Naive thymus-derived CD4-positive, alpha-beta T cell (primary cell): ENCODE measurements at regions not wholly inside any gene's neighbourhood (a gene's known extent, or its start where the extent isn't known, plus 50 kb on each side); places are given as distances from the start of the nearest gene placed in this dataset.
"Not testable (repeated sequence)": the region's sequence is repeated elsewhere in the genome, so short reads cannot be mapped to it uniquely, and the experiment has no call there.

Experiments
- ATAC-seq: fragments of 150-1000 bp; cut with Tn5 transposase; 2 replicates; pipeline ENCODE4 v1.10.0; 2021; ENCODE audit warnings: mild to moderate bottlenecking, moderate library complexity
- CTCF ChIA-PET: fragments of 350-600 bp; sonication (Branson Sonifier 250); formaldehyde crosslinking; loops from one replicate; lab custom pipeline; 2021; ENCODE audit warnings: antibody characterized with exemption; lab: Charles Lee
- POLR2A ChIA-PET: fragments of 350-600 bp; sonication (Branson Sonifier 250); formaldehyde crosslinking; loops from one replicate; lab custom pipeline; 2021; ENCODE audit warnings: antibody characterized with exemption, inconsistent platforms; lab: Charles Lee
- DNase-seq, 9 donors: peaks; one replicate each; pipeline versions ENCODE4 v3.0.0 to v3.0.0-alpha.2; 2020 to 2022; ENCODE audit warnings: mixed read lengths in 1 of 9
- H3K27ac ChIP-seq: one replicate; pipeline ENCODE4 v1.7.0; 2013; ENCODE audit warnings: mild to moderate bottlenecking, low read depth, low read length, moderate library complexity
- H3K27me3 ChIP-seq, 2 donors: one replicate each; pipeline ENCODE4 v1.7.0; 2013; ENCODE audit warnings: low read length in 2 of 2, mild to moderate bottlenecking in 2 of 2, moderate library complexity in 2 of 2; ENCODE audit not compliant: control insufficient read depth in 2 of 2, insufficient read depth in 2 of 2
- H3K36me3 ChIP-seq, 3 experiments: 1 replicate in 2 of 3; 2 replicates in 1 of 3; pipeline ENCODE4 v1.7.0; 2013; ENCODE audit warnings: low read length in 3 of 3, mild to moderate bottlenecking in 3 of 3, moderate library complexity in 1 of 3; ENCODE audit not compliant: insufficient read depth in 3 of 3, control insufficient read depth in 2 of 3
- H3K4me1 ChIP-seq, 2 donors: one replicate each; pipeline ENCODE4 v1.7.0; 2013; ENCODE audit warnings: low read length in 2 of 2, mild to moderate bottlenecking in 2 of 2, moderate library complexity in 1 of 2; ENCODE audit not compliant: control insufficient read depth in 2 of 2, insufficient read depth in 2 of 2
- H3K4me3 ChIP-seq: 2 replicates; pipeline ENCODE4 v1.7.0; 2013; ENCODE audit warnings: mild to moderate bottlenecking, low read length
- H3K9me3 ChIP-seq, 3 experiments: 1 replicate in 2 of 3; 2 replicates in 1 of 3; pipeline ENCODE4 v1.7.0; 2013; ENCODE audit warnings: low read length in 3 of 3; ENCODE audit not compliant: control insufficient read depth in 2 of 3
- H3K27ac Mint-ChIP-seq, 9 donors: one replicate each; pipeline ENCODE4 v1.8.0; 2020 to 2022; ENCODE audit warnings: mixed read lengths in 9 of 9, mild to moderate bottlenecking in 8 of 9, moderate library complexity in 5 of 9, inconsistent platforms in 2 of 9
- H3K27me3 Mint-ChIP-seq, 5 donors: one replicate each; pipeline ENCODE4 v1.8.0; 2021 to 2022; ENCODE audit warnings: mixed read lengths in 5 of 5, mild to moderate bottlenecking in 1 of 5
- H3K36me3 Mint-ChIP-seq, 5 donors: one replicate each; pipeline ENCODE4 v1.8.0; 2020 to 2022; ENCODE audit warnings: mixed read lengths in 5 of 5, mild to moderate bottlenecking in 3 of 5, inconsistent platforms in 1 of 5
- H3K4me1 Mint-ChIP-seq, 7 donors: one replicate each; pipeline ENCODE4 v1.8.0; 2020 to 2022; ENCODE audit warnings: mixed read lengths in 7 of 7, mild to moderate bottlenecking in 3 of 7, inconsistent platforms in 1 of 7
- H3K4me3 Mint-ChIP-seq, 10 donors: one replicate each; pipeline ENCODE4 v1.8.0; 2020 to 2022; ENCODE audit warnings: mild to moderate bottlenecking in 10 of 10, mixed read lengths in 10 of 10, moderate library complexity in 6 of 10, inconsistent platforms in 2 of 10
- H3K9me3 Mint-ChIP-seq, 11 donors: one replicate each; pipeline ENCODE4 v1.8.0; 2020 to 2022; ENCODE audit warnings: mixed read lengths in 11 of 11, mild to moderate bottlenecking in 4 of 11, inconsistent platforms in 1 of 11, moderate library complexity in 1 of 11
- intact Hi-C, 2 donors: fragments of 100-400 bp; cut with micrococcal nuclease; formaldehyde crosslinking; loops; one replicate each; pipeline ENCODE4 v1.15.1; 2023

- H3K4me3 ChIP-seq, result no peak overlapping the region
- H3K27me3 Mint-ChIP-seq, result peaks cover 3 to 24% (median 14%) of the 10 kb centered on the region in 5 donors
- ChIA-PET POLR2A (no interaction called here), CTCF (no interaction called here)
- no peak for ATAC-seq
- no peaks in the 10 kb centered on the region for H3K36me3 Mint-ChIP-seq
- H3K9me3 ChIP-seq, result no peaks in the 10 kb centered on the region
- H3K36me3 ChIP-seq, result no peaks in the 10 kb centered on the region
- intact Hi-C loops, result no loop called here
- no peak overlapping the region for H3K27ac ChIP-seq
- H3K27me3 ChIP-seq, result no peaks in the 10 kb centered on the region
- no peaks in the 10 kb centered on the region for H3K4me1 ChIP-seq
- H3K4me3 Mint-ChIP-seq, result no peak overlapping the region
- DNase-seq, result no peak
- H3K4me1 Mint-ChIP-seq, result no peaks in the 10 kb centered on the region
- H3K27ac Mint-ChIP-seq, result no peak overlapping the region
- peaks cover 0 to 4% (median 0%) of the 10 kb centered on the region in 11 donors for H3K9me3 Mint-ChIP-seq
Measured at GRCh38 chr1:208344202-208344857, 100.1 kb upstream of the PLXNA2 start.

- ChIA-PET POLR2A (no interaction called here), CTCF (no interaction called here)
- intact Hi-C loops, result no loop called here
- peaks cover 0 to 24% (median 8%) of the 10 kb centered on the region in 5 donors for H3K27me3 Mint-ChIP-seq
- H3K4me3 Mint-ChIP-seq, result no peak overlapping the region
- no peaks in the 10 kb centered on the region for H3K4me1 ChIP-seq
- no peaks in the 10 kb centered on the region for H3K27me3 ChIP-seq
- no peaks in the 10 kb centered on the region for H3K36me3 Mint-ChIP-seq
- DNase-seq (no peak), ATAC-seq (no peak)
- H3K9me3 ChIP-seq, result no peaks in the 10 kb centered on the region
- peaks cover 0 to 4% (median 0%) of the 10 kb centered on the region in 11 donors for H3K9me3 Mint-ChIP-seq
- H3K36me3 ChIP-seq, result no peaks in the 10 kb centered on the region
- H3K27ac ChIP-seq, result no peak overlapping the region
- no peaks in the 10 kb centered on the region for H3K4me1 Mint-ChIP-seq
- no peak overlapping the region for H3K27ac Mint-ChIP-seq
- no peak overlapping the region for H3K4me3 ChIP-seq
Measured at GRCh38 chr1:208347191-208347590, 103.0 kb upstream of the PLXNA2 start.

- intact Hi-C loops, result no loop called here
Measured at GRCh38 chr1:208349694-208350330, 105.6 kb upstream of the PLXNA2 start.

GRCh38 chr1:208350815-208351214, 106.6 kb upstream of the PLXNA2 start:
- POLR2A ChIA-PET, result no interaction called here
- no peak for ATAC-seq

More at GRCh38 chr1:208349694-208350330, 105.6 kb upstream of the PLXNA2 start:
- Mint-ChIP-seq H3K36me3 (no peaks in the 10 kb centered on the region), H3K9me3 (peaks cover 0 to 5% (median 0%) of the 10 kb centered on the region in 11 donors), H3K4me3 (no peak overlapping the region), H3K27me3 (peaks cover 0 to 6% (median 4%) of the 10 kb centered on the region in 5 donors), H3K27ac (no peak overlapping the region), H3K4me1 (no peaks in the 10 kb centered on the region)
- H3K4me1 ChIP-seq, result no peaks in the 10 kb centered on the region
- H3K27me3 ChIP-seq, result no peaks in the 10 kb centered on the region
- no peaks in the 10 kb centered on the region for H3K9me3 ChIP-seq
- no peaks in the 10 kb centered on the region for H3K36me3 ChIP-seq
- ChIA-PET CTCF (no interaction called here), POLR2A (no interaction called here)
- H3K4me3 ChIP-seq, result no peak overlapping the region
- no peak for DNase-seq
- no peak overlapping the region for H3K27ac ChIP-seq
- no peak for ATAC-seq

GRCh38 chr1:208351838-208352237, 107.7 kb upstream of the PLXNA2 start:
- ChIA-PET CTCF (no interaction called here), POLR2A (no interaction called here)
- ATAC-seq, result no peak

More at GRCh38 chr1:208350815-208351214, 106.6 kb upstream of the PLXNA2 start:
- Mint-ChIP-seq H3K4me3 (no peak overlapping the region), H3K4me1 (no peaks in the 10 kb centered on the region), H3K27ac (no peak overlapping the region), H3K27me3 (peaks cover 0 to 5% (median 0%) of the 10 kb centered on the region in 5 donors), H3K36me3 (no peaks in the 10 kb centered on the region), H3K9me3 (peaks cover 0 to 7% (median 0%) of the 10 kb centered on the region in 11 donors)
- Histone ChIP-seq H3K27me3 (no peaks in the 10 kb centered on the region), H3K36me3 (no peaks in the 10 kb centered on the region), H3K9me3 (no peaks in the 10 kb centered on the region), H3K4me1 (no peaks in the 10 kb centered on the region), H3K4me3 (no peak overlapping the region), H3K27ac (no peak overlapping the region)
- CTCF ChIA-PET, result no interaction called here
- DNase-seq, result no peak
- intact Hi-C loops, result no loop called here

GRCh38 chr1:208353797-208354196, 109.6 kb upstream of the PLXNA2 start:
- H3K36me3 ChIP-seq, H3K36me3 Mint-ChIP-seq, H3K27ac Mint-ChIP-seq, H3K4me1 Mint-ChIP-seq, H3K4me1 ChIP-seq, H3K27ac ChIP-seq, DNase-seq, H3K4me3 ChIP-seq, H3K4me3 Mint-ChIP-seq, H3K9me3 Mint-ChIP-seq, intact Hi-C loops, H3K27me3 ChIP-seq, POLR2A ChIA-PET, H3K9me3 ChIP-seq, CTCF ChIA-PET, ATAC-seq: not testable (repeated sequence)
- peaks cover 0 to 10% (median 0%) of the 10 kb centered on the region in 5 donors for H3K27me3 Mint-ChIP-seq

More at GRCh38 chr1:208351838-208352237, 107.7 kb upstream of the PLXNA2 start:
- intact Hi-C loops, result no loop called here
- H3K4me3 ChIP-seq, result no peak overlapping the region
- H3K4me3 Mint-ChIP-seq, result no peak overlapping the region
- H3K4me1 ChIP-seq, result no peaks in the 10 kb centered on the region
- no peaks in the 10 kb centered on the region for H3K27me3 ChIP-seq
- H3K27me3 Mint-ChIP-seq, result peaks cover 0 to 5% (median 0%) of the 10 kb centered on the region in 5 donors
- H3K36me3 Mint-ChIP-seq, result no peaks in the 10 kb centered on the region
- H3K9me3 Mint-ChIP-seq, result peaks cover 0 to 7% (median 0%) of the 10 kb centered on the region in 11 donors
- H3K27ac ChIP-seq, result no peak overlapping the region
- DNase-seq, result no peak
- no peaks in the 10 kb centered on the region for H3K9me3 ChIP-seq
- H3K4me1 Mint-ChIP-seq, result no peaks in the 10 kb centered on the region
- no peaks in the 10 kb centered on the region for H3K36me3 ChIP-seq
- no peak overlapping the region for H3K27ac Mint-ChIP-seq
